SW 1271 (cell line): ENCODE measurements at regions not wholly inside any gene's neighbourhood (a gene's known extent, or its start where the extent isn't known, plus 50 kb on each side); places are given as distances from the start of the nearest gene placed in this dataset.

Source experiments
- DNase-seq, 2 experiments: peaks; one replicate each; lab custom pipeline; 2025; lab: John Stamatoyannopoulos, UW

- no peak for DNase-seq
These were observed 60.2 kb upstream of the ZKSCAN2 start for GRCh38 chr16:25317732-25318316.

GRCh38 chr16:25311950-25312349, 54.3 kb upstream of the ZKSCAN2 start:
- DNase-seq = no peak

GRCh38 chr16:25311039-25311438, 53.4 kb upstream of the ZKSCAN2 start:
- no peak for DNase-seq
